Activated CD8-positive, alpha-beta memory T cell treated with anti-CD3 and anti-CD28 coated beads, Interleukin-2, amount 50 U/mL, for 4 hours (primary cell): ENCODE measurements at regions not wholly inside any gene's neighbourhood (a gene's known extent, or its start where the extent isn't known, plus 50 kb on each side); places are given as distances from the start of the nearest gene placed in this dataset.

Experiments used
- DNase-seq: peaks from one replicate; pipeline ENCODE4 v3.0.0-alpha.2; 2020

DNA sequence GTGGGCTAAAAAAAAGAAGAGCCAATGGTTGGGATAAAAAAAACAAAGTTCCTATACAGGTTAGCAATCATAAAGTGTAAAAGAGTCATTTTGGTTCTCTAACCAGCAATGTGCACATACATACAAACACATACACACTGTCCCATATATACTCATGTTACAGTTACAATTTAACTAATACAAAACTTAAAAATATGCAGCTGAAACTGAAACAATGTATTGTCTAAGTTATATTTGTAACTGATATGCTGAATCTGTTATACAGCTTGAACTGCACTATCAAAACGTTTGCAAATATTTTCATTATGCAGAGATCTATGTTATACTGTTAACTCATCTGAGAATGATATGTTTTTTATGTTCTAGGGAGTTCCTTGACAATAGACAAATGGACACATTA, 173.7 kb downstream of the KLF12 start:
- DNase-seq: no peak

DNA sequence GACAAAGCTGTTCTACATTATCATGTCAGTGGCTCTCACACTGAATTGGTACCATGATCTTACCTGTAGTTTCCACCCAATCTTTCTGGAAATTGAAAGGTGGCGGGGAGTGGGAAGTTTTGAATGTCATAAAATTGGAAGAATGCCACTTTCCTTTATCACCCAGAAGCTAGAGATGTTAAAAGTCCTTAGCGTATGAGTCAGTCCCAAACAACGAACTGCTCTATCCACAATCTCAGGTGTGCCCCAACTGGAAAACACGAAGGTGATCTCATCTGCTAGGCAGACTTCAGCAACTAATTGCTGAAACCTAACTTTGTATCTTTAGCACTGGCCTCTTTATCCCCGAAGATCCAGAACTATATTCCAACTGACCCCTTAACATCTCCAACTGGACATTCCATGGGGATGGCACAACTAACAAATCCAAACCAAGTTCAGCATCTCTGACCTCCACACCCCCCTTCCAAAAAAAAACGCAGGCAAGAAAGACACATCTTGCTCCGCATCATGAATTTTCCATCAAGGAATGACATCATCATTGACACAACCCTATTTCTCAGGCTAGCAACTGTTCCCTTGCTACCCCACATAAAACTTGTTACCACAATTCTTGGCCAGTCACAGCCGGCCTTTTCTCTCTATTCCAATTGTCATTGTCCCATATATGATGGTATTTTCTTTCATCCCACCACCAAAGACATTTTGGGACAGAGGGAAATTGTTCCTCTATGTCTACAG, 175.4 kb downstream of the KLF12 start:
- no peak for DNase-seq

DNA sequence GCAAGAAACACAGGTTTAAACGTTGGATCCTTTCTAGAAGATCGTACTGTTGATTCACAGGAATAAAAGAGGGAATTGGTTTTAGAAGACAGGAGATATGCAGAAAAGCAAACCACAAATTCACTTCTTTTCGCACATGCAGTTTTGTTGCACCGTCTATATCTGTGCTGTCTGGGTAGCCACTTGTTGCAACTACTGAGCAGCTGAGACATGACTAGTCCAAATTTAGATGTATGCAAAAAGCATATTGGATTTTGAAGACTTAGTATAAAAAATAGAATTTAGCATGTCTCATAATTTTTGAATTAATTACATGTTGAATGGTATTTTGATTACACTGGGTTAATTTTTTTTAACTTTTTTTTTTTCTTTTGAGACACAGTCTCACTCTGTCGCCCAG, 176.3 kb downstream of the KLF12 start:
- no peak for DNase-seq

DNA sequence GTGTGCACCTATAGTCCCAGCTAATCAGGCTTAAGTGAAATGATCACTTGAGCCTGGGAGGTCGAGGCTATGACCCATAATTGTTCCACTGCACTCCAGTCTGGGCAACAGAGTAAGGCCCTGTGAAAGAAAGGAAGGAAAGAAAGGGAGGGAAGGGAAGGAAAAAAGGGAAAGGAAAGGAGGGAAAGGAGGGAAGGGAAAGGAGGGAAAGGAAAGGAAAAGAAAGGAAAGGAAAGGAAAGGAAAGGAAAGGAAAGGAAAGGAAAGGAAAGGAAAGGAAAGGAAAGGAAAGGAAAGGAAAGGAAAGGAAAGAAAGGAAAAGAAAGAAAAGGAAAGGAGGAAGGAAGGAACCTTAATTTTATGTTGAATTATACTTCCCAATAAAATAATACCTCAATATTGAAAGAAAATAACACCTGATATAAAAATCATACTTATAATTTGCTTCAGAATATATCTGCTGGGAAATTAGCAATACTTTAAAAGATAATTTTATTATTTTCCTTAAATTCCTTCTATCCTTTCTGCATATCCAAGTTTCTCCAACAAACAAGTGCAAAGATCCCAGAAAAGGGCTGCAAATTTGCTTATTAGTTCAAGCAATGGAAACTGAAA, 177.3 kb downstream of the KLF12 start:
- DNase-seq: no peak

DNA sequence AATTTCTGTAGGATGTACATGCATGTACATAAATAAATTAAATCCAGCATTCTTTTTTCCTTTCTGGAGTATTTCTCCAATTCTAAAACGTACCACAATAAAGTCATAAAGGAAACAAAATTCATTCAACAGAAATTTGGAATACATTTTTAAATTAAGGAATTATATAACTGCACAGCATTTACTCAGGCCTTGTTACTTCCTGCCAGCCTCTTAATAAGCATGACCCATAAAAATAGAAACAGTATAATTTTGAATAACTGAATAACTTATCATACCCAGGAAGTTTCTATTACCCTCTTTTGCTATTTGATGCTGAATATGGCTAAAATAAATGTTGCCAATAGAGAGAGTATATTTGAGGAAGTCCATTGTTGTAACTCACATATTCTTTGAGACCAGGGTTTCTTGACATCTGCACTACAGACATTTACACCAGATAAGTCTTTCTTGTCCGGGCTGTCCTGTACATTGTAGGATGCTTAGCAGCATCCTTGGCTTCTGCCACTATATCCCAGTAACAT, 178.2 kb downstream of the KLF12 start:
- DNase-seq: no peak

DNA sequence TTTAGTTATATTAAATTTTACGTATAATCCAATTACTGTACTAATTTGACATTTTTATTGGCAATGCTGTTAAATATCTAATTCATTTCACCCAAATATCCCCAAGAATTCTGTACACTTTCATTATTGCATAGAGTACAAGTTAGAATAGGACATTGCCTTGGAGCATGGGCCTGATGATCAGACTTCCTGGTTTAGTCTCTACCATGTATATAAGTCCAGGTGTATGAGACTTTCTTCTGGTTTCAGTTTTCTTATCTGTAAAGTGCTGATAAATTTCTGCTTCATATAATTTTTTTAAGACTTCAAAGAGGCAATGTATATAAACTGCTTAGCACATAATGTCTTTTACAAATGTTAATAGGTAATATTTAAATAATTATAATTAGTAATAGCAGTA, 179.4 kb downstream of the KLF12 start:
- no peak for DNase-seq

DNA sequence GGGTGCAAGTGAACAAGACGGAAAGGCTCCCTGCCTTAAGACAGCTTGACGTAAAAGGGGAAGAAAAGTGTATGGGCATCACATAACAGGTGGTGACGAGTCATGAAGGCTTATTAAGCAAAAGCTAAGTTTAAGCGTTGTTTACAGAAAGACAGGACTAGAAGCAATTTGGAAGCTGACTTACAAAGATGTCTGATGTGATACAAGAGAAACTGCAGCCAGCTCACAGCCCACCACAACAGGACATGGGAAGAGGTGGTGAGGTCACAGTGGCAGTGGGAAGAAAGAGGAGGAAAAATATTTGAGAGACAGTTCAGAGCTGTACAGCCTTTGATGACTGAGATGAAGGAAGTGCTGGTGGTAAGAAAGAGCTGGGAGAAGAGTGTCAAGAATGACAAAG, 181.6 kb downstream of the KLF12 start:
- DNase-seq: no peak

DNA sequence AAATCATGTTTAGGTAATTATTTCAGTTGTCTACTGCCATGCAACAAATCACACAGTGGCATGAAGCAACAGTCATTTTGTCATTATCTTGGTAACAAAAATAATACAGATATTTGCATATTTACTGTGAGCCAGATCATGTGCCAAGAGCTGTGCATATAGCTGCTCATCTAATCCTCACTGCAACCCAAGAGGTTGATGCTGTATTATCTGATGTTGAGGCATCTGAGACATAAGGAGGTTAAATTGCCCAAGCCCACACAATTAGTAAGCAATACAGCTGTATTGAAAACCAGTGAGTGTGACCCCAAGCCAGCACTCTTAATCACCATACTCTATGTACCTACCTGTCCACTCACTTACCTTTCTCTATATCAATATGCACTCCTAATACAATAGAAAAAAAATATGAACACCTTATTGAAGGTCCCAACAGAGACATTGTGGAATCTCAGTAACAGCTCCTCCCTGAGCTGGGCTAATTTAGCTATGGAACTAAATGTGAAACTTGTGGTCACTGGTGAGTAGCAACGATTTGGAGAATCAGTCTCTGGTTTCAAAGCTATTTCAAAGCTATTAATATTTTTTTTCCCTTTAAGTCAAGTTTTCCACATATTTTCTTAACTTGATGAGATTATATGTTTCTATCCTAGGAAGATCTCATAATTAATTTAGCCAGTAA, 185.2 kb downstream of the KLF12 start:
- no peak for DNase-seq

GRCh38 chr13:73945871-73946270, 188.3 kb downstream of the KLF12 start:
- no peak for DNase-seq

- DNase-seq: no peak
These were observed 188.8 kb downstream of the KLF12 start for GRCh38 chr13:73945382-73945781.

DNA sequence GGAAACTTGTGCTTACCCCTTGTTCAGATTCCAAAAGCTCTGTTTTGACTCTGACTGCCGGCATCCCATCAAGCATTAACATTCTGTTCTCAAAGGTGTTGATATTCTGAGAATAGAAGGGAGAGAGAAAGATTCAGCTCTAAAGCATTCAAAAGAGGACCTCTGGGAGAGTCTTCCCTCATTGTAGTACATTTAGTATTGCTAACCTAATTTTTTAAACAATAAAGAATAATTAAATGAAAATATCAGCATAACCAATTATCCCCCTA, 190.3 kb downstream of the KLF12 start:
- no peak for DNase-seq

DNA sequence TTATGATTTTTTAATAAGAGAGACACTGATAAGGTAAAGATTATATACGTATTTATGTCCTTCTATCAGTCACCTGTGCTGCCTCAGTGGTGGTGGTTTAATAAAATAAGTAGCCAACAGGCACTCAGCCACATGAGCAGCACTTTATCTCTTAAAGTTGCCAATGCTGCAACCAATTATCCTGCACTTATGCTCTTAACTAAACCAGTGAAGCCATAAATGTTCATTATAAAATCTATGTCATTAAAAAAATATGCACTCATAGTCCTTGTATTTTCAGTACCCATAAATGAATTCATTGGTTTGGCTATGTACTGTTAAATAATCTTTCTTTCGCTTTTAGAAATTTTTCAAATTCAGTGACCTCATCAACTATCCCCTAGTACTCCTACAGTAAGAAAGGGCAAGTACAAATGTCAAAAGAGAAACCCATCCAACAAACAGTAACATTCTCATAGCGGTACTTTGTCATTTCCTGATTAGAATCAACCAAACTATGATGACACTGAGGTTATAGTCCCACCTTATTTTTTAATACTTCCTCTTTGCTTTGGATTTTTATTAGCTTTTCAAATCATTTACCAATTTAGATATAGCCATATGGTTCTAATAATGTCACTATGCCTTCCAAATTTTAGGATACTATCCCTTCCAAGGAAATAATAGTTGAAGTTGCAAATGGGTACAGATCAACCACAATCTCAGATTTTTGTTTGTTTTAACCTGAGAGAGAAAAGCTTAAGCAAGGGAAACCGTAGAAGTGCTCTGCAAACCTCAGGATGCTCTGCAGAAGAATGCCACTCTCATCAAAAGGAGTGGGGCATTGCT, 190.9 kb downstream of the KLF12 start:
- no peak for DNase-seq

- no peak for DNase-seq
These were observed 192.5 kb downstream of the KLF12 start for GRCh38 chr13:73941752-73942151.

GRCh38 chr13:73940098-73940497, 194.1 kb downstream of the KLF12 start:
- DNase-seq: no peak

- DNase-seq: no peak
These were observed 194.6 kb downstream of the KLF12 start for GRCh38 chr13:73939603-73940002.

DNA sequence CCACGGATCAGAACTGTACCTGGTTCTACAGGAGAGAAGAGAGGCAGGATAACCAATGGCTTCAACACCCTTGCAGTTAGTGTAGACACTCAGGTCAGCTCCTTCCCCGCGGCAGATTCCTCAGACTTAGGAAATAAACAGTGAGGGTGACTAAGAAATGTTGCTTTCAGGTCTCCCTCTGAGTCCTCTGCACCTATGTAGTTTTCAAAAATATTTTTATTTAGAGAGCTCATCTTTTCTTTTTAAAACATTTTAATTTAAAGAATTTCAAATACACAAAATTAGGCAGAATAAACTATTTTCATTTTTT, 195.2 kb downstream of the KLF12 start:
- DNase-seq: no peak

- no peak for DNase-seq
These were observed 195.7 kb downstream of the KLF12 start for GRCh38 chr13:73938372-73939070.

DNA sequence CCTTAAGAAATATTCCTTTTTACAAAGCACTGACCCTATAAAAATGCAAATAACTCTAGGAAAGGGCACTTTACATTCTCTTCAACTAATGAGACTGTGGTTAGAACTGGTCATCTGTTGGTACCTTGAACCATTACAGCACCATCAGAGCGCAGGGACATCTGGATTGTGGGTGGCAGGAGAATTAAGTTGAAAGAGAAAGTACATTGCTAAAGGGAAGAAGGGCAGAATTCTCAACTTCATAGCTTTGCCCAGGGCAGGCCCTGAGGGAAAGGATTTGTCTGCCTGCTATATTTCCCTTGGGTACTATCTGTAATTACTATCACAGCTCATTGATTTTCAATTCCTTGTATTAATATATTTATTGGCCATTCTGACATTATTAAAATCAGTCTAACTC, 196.8 kb downstream of the KLF12 start:
- no peak for DNase-seq

DNA sequence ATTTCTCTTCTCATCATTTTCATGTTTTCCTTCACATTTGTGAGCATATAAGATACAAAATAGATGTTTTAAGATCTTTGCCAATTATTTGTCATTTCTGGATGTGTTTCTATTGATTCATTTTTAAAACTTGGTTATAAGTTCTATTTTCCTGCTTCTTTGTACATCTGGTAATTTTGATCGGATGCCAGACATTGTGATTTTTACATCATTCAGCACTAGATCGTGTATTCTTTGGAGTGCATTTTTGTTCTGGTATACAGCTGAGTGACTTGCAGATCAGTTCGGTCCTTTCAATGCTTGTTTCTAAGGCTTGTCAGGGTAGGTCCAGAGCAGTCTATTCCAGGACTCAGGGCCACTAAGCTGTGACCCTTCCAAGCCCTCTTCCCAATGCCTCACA, 198.2 kb downstream of the KLF12 start:
- no peak for DNase-seq

DNA sequence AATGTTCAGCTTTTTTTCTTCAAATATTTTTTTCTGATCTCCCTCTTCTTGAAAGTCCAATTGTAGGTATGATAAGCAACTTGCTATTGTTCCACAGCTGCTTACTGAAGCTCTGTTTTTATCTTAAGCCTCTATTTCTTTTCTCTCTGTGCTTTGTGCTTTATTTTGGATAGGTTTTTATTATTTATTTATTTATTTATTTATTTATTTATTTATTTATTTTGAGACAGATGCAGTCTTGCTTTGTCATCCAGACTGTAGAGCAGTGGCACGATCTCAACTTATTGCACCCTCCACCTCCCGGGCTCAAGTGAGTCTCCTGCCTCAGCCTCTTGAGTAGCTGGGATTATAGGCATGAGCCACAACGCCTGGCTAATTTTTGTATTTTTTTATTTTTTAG, 199.4 kb downstream of the KLF12 start:
- no peak for DNase-seq

DNA sequence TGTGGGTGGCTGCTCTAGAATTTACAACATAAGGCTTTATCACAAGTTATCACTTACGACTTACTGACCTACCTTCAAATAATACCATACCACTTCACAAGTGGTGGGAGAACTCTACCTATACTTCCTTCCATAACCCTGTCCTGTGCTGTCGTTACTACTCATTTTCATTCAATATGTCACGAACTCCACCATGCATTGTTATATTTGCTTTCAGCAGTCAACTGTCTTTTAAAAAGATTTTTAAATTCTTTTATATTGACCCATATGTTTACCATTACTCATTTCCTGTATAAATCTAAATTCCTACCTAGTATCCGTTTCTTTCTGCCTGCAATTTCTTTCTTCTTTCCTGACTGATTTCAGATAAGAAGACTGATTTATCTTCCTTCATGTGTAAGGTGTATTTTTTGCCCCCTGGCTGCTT, 200.0 kb downstream of the KLF12 start:
- no peak for DNase-seq

DNA sequence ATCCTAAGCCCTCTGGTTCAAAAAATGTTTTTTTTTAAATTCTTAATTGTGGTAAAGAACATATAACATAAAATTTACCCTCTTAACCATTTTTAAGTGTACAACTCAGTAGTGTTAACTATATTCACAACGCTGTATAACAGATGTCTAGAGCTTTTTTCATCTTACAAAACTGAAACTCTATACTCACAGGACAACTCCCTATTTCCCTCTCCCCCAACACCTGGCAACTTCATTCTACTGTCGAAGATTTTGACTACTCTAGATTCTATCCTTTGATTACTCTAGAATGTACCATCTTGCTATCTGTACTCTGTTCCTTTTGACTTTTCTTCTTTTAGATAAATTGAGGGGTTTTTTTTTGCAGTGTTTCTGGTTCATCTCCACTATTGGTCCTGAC, 200.4 kb downstream of the KLF12 start:
- DNase-seq: no peak

DNA sequence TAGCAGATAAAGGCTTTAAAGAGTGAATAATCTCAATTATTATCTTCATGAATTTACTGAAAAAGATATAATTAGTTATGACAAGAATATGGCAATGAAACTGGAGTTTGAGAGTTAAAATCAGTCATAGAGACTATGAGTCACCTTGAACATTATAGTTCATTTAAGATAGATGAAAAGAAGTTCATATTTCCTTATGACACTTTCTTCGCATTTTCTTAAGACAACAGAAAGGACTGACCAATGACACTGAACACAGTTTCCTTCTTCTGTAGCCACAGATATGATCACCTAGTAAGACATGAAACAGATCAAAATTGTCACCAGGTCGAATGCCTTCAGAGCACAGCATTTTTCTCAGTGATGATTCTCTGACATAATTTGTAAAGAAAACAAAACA, 202.1 kb downstream of the KLF12 start:
- no peak for DNase-seq
